Ishikawa (cell line): ENCODE measurements at regions not wholly inside any gene's neighbourhood (a gene's known extent, or its start where the extent isn't known, plus 50 kb on each side); places are given as distances from the start of the nearest gene placed in this dataset.

Source experiments
- EP300 ChIP-seq: IDR thresholded peaks from 2 replicates; pipeline ENCODE4 v1.6.1; 2012; ENCODE audit warnings: borderline replicate concordance
- RAD21 ChIP-seq: IDR thresholded peaks from 2 replicates; pipeline ENCODE4 v1.6.1; 2012; ENCODE audit warnings: low read depth
- REST ChIP-seq: IDR thresholded peaks from 2 replicates; pipeline ENCODE4 v1.6.1; 2012; ENCODE audit warnings: low read depth, mild to moderate bottlenecking
- TCF12 ChIP-seq: IDR thresholded peaks from 2 replicates; pipeline ENCODE4 v1.6.1; 2012; ENCODE audit warnings: low read depth
- YY1 ChIP-seq: IDR thresholded peaks from 2 replicates; pipeline ENCODE4 v1.6.1; 2012; ENCODE audit warnings: low read depth

GRCh38 chr3:34599595-34599994 lies 801.2 kb downstream of the PDCD6IP start:
- no peak for TF ChIP-seq TCF12
- TF ChIP-seq EP300: no peak
- no peak for TF ChIP-seq RAD21
- no peak for TF ChIP-seq YY1
- no peak for TF ChIP-seq REST
